Keratinocyte (primary cell): ENCODE measurements at regions not wholly inside any gene's neighbourhood (a gene's known extent, or its start where the extent isn't known, plus 50 kb on each side); places are given as distances from the start of the nearest gene placed in this dataset.

ENCODE experiments used
- EZH2 ChIP-seq: IDR thresholded peaks from one replicate; pipeline ENCODE4 v1.6.1; 2012; ENCODE audit warnings: inconsistent platforms, mild to moderate bottlenecking, low read length, moderate library complexity
- TF ChIP-seq, protein P1 (sequence below), 3 experiments: IDR thresholded peaks in 1 of 3; conservative IDR thresholded peaks in 1 of 3; optimal IDR thresholded peaks in 1 of 3; 2 replicates in 2 of 3; 3 replicates in 1 of 3; pipeline versions ENCODE3 to v1.5.1; 2011; ENCODE audit warnings: low read length in 3 of 3, mild to moderate bottlenecking in 3 of 3, moderate library complexity in 2 of 3, control low read depth in 1 of 3, inconsistent platforms in 1 of 3; ENCODE audit not compliant: insufficient read depth in 2 of 3; ENCODE audit errors: extremely low read depth in 1 of 3

DNA sequence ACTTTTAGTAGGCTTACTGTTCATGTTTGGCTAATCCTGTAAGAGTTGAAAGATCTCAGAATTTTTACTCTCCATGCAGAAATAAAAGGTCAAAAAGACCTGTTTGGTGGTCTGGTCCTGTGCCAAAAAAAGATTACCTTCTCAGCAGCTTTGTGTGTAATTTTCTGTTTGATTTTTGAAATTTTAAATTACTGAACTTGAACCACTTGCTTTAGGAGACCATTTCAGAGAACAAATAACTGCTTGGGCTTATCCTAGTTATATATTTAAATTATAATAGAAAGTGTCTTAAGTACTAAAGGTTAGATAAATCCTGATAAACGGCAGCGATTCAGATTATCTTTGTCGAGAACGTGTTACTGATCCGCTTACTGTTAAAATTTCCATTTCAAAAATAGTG is 118.3 kb upstream of the GRIK2 start:
- TF ChIP-seq EZH2: no peak
- TF ChIP-seq, protein P1, sequence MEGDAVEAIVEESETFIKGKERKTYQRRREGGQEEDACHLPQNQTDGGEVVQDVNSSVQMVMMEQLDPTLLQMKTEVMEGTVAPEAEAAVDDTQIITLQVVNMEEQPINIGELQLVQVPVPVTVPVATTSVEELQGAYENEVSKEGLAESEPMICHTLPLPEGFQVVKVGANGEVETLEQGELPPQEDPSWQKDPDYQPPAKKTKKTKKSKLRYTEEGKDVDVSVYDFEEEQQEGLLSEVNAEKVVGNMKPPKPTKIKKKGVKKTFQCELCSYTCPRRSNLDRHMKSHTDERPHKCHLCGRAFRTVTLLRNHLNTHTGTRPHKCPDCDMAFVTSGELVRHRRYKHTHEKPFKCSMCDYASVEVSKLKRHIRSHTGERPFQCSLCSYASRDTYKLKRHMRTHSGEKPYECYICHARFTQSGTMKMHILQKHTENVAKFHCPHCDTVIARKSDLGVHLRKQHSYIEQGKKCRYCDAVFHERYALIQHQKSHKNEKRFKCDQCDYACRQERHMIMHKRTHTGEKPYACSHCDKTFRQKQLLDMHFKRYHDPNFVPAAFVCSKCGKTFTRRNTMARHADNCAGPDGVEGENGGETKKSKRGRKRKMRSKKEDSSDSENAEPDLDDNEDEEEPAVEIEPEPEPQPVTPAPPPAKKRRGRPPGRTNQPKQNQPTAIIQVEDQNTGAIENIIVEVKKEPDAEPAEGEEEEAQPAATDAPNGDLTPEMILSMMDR (optimal IDR thresholded peaks at IDR 0.05 in 1 of 3, IDR thresholded peaks at IDR 0.05 in 1 of 3, conservative IDR thresholded peaks at IDR 0.05 in 1 of 3; ENCODE audit: extremely low read depth in 1 of 3, insufficient read depth in 2 of 3, low read length in 3 of 3): no peak
